NCI-H2227 treated with DMSO at 0.1 percent for 48 hours (cell line): ENCODE measurements at regions not wholly inside any gene's neighbourhood (a gene's known extent, or its start where the extent isn't known, plus 50 kb on each side); places are given as distances from the start of the nearest gene placed in this dataset.

Experiments used
- DNase-seq: peaks from one replicate; lab custom pipeline; 2025; lab: John Stamatoyannopoulos, UW

GRCh38 chr17:77433385-77434135 is 292.8 kb downstream of the SEC14L1 start:
- DNase-seq: no peak

- DNase-seq: no peak
These were observed 293.7 kb downstream of the SEC14L1 start for GRCh38 chr17:77434136-77435114.

GRCh38 chr17:77435272-77436057 is 294.7 kb downstream of the SEC14L1 start:
- no peak for DNase-seq

DNA sequence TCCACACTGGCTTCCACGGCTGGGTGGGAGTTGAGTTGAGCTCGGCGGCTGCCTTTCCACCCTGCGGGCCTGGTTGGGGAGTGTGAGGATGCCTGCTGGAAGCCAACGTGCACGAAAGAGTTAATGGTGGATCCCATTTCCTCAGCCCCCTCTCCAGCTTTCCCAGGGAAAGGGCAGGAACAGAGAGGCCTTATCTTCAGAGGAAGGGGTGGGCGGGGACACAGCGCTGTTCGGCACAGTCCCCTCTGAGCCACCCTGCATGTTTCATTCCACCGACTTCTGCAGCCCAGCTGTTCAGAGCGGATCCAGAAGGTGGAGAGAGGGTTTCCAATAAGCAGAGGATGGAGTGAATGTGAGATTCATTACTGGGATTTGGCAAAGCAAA is 295.3 kb downstream of the SEC14L1 start:
- DNase-seq: no peak

DNA sequence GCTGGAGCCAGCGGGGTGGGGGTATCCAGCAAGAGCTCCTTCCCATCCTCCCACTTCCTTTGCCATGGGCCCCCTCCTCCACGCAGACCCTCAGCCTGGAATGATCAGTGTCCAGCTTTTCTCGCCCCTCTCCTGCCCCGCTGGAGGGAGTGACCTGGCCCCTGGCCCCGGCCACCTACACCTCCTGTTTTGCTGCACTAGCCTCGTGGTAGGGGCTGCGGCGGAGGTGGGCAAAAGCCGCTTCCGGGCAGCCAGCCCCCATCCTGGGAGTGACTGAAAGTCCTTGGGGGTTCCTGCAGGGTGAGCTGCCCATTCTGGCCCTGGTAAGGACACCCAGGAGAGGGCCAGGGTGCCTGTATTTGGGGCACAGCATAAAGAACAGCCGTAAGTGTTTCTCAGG is 295.7 kb downstream of the SEC14L1 start:
- DNase-seq: no peak

DNA sequence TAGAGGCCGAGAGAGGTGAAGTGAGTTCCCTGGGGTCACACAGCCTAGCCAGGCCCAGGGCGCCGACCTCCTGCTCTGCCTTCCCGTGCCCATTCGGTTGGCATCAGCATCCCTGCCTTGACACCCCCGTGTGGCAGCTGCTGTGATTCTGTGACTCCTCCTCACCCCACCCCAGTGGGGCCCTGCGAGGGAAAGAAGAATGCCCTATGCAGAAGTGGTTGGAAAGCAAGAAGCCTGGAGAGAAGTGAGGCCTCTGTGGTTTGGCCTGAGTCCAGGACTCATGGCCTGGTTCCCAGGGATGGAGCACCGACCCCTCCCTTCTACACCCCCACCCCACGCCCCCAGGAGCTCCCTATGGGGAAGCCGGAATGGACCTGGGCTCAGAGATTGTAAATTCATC is 296.2 kb downstream of the SEC14L1 start:
- no peak for DNase-seq

DNA sequence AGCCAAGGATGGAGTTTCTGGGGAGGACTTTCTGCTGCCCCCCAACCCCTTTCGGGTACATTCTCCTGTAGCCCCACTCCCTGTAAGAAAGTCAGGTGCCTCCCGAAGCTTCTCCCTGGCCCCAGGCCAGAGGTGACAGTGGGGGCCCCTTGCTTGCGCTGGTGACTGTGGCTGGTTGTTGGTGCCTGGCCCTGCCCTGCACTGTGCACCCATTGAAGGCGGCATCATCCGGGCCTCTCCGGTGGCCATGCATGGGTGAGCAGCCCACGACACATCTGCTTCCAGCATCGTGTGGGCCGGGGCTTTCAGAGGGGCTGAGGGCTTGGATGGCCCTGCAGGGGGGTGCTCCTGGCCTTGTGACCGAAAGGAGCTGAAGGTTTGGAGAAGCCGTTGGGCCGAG is 297.0 kb downstream of the SEC14L1 start:
- DNase-seq: no peak

DNA sequence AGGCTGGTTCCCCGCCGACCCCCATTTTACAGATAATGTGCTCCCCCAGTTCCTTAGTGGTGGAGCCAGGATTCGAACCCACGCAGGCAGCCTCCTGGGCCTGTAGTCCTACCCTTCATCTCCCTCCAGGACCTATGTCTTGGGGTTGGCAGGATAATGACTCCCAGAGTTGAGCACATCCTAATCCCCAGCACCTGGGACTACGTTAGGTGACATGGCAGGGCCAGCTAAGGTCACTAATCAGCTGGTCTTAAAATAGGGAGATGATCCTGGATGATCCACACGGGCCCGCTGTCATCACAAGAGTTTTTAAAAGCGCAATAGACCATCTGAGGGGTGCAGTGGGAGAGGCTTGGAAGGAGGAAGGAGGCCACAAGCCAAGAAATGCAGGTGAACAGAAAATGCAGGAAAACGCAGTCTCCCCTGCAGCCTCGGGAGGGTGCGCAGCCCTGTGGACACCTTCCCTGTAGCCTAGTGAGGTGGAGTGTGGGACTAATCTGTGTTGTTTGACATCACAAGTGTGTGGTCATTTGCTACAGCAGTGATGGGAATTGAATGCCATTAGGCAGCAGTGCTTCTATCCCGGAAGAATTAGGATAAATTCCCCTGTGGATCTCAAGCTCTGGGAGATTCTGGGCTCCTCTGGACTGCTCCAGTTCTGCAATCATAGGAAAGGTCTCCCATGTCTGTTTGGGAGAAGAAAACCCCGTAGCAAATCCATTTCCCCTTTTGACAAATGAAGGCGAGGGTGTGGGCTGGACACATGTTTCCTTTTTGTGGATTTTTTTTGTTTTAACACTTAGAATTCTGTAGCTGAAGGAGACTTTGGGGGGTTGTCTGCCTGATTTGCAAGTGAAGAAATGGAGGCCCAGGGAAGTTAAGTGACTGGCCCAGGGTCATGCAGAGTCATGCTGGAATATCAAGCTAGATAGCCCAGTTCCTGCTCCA is 297.7 kb downstream of the SEC14L1 start:
- DNase-seq: no peak

GRCh38 chr17:77439189-77440018 is 298.6 kb downstream of the SEC14L1 start:
- DNase-seq: no peak

DNA sequence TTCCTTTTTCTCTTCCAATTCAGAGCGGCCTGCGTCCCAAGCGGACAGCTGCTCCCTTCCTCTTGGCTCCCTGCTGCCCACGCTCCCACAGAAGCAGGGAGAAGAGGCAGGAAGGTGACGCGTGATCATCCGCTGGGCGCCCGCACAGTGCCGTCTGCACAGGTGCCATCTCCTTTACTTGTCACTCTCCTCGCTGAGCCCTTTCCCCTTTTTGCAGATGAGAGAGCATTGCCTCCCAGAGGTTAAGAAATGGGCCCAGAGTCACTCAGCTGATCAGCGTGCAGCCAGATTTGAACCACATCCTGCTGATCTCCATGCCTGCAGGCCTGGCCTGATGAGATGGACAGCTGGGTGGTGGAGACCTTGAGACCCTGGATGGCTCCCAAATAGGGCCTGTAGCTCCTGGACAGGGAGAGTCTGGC is 299.8 kb downstream of the SEC14L1 start:
- DNase-seq: no peak

DNA sequence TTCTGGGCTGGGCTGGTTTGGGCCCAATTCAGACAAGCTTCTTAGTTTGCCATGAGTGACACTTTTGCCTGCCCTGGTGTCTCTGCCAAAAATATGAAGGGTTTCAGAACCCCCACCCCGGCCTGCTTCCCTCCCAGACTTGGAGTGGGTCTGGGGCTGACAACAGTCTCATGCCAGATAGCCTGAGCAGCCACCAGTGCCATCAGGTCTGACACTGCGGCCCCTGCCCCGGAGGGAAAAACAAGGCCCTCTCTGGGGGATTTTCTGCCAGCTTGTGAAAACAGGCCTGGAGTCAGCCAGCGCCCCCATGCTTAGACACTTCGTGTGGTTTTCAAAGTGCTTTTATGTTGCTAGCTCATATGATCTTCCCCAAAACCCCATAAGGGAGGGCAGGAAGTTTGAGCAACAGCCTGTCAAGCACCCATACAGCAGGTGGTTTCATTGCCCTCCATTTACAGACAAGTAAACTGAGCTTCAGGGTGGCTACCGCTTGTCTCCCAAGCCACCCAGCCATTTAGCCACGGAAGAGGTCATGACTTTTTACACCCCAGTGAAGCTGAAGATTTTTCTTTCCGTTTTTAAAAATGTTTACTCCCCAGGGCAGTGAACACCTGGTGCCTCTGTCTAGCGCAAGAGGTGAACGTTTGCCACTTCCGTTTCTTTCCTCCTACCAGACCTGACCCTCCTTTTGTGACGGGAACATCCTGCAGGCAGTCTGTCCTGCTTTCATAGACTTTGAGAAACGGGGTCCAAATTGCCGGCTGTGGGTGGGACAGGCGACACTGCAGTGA is 300.6 kb downstream of the SEC14L1 start:
- no peak for DNase-seq

GRCh38 chr17:77441940-77442339 is 301.2 kb downstream of the SEC14L1 start:
- no peak for DNase-seq

DNA sequence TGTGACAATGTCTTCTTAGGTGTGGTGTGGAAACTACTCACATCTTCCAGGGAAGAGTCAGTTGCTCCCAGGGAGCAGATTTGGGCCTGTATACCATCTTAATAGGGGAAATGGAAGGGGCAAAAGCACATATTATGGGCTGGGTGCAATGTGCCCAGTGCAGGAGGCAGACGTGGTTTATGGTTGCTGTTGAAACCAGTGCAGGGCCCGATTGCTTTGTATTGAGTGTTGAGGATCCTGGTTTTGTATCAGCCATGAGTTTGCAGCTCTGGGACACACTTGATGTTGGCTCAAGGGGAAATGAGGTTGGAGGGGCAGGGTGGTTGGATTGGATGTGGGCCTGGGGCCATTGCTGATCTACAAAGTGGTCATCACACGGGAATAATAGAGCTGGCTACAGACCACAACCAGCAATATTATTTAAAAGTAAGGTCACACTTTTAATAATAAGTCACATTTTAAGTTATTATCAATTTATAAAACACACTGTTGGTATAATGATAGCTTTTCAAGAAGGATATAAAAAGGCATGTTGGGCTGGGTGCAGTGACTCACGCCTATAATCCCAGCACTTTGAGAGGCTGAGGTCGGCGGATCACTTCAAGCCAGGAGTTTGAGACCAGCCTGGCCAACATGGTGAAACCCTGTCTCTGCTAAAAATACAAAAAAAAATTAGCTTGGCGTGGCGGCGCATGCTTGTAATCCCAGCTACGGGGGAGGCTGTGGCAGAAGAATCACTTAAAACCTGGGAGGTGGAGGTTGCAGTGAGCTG is 302.4 kb downstream of the SEC14L1 start:
- DNase-seq: no peak

DNA sequence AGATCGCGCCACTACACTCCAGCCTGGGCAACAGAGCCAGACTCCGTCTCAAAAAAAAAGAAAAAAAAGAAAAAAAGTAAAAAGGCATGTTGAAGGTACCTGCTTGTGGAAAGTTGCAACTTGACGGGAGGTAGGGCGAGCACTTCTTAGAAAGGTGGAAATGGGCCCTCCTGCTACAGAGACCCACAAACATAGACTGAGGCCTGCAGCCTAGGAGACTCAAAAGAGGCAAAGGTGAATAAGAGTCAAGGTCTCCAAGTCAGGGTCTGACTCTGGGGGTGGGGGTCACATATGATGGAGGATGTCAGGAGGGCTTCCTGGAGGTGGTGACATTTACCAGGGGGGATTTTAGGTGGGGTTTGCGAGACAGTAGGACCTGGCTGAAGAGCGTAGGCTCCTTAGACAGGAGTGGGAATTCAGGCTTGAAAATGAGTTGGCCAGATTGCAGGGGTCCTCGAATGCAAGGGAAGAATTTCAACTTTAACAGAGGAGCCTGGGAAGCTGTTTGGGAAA is 303.0 kb downstream of the SEC14L1 start:
- no peak for DNase-seq

GRCh38 chr17:77444628-77444983 is 303.8 kb downstream of the SEC14L1 start:
- DNase-seq: no peak

- DNase-seq: no peak
These were observed 304.4 kb downstream of the SEC14L1 start for GRCh38 chr17:77444984-77445759.

DNA sequence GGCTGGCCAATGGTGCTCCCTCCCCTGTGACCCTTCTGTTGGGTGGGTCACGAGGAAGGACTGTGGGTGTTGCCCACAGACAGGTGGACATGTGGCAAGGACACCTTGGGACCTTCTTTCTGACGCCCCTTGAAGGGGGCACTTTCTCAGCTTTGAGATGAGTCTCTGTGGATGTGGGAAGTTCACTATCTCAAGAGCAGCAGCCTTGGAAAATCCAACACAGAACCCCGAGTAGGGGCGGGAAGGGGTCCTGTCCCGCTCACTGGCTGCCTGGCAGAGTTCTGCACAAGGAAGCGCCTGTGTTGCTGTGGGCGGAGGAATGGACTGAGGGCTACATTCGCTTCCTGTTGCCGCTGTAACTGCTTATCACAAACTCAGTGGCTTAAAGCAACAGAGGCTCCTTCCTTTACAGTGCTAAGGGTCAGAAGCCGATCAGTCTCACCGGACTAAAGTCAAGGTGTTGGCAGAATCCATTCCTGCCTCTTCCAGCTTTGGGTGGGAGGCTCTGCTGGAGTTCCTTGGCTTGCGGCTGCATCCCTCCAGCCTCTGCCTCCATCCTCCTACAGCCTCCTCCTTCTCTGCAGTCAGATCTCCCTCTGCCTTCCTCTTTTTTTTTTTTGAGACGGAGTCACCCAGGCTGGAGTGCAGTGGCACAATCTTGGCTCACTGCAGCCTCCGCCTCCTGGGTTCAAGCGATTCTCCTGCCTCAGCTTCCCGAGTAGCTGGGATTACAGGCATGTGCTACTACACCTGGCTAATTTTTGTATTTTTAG is 305.2 kb downstream of the SEC14L1 start:
- DNase-seq: no peak
